Hepatocyte (in vitro differentiated cells): ENCODE measurements at regions not wholly inside any gene's neighbourhood (a gene's known extent, or its start where the extent isn't known, plus 50 kb on each side); places are given as distances from the start of the nearest gene placed in this dataset.

Source experiments
- DNase-seq: peaks from one replicate; pipeline ENCODE4 v3.0.0-alpha.2; 2016; ENCODE audit warnings: low spot score
- H2AFZ ChIP-seq: fragments of 200-600 bp; sonication (generic); 2 replicates; pipeline ENCODE4 v1.6.0; 2016; ENCODE audit warnings: antibody characterized with exemption, mild to moderate bottlenecking
- H3K27ac ChIP-seq: fragments of 200-600 bp; sonication (generic); 2 replicates; pipeline ENCODE4 v1.5.1; 2016; ENCODE audit warnings: mild to moderate bottlenecking
- H3K27me3 ChIP-seq: fragments of 200-600 bp; sonication (generic); 2 replicates; pipeline ENCODE4 v1.6.1; 2016
- H3K36me3 ChIP-seq: fragments of 200-600 bp; sonication (generic); replicated peaks from 2 replicates; pipeline ENCODE4 v1.5.1; 2016; ENCODE audit warnings: low read depth; ENCODE audit not compliant: insufficient read depth
- H3K4me1 ChIP-seq: fragments of 200-600 bp; sonication (generic); 2 replicates; pipeline ENCODE4 v1.5.1; 2016; ENCODE audit warnings: mild to moderate bottlenecking, moderate library complexity; ENCODE audit not compliant: insufficient read depth
- H3K4me2 ChIP-seq: fragments of 200-600 bp; sonication (generic); 2 replicates; pipeline ENCODE4 v1.6.0; 2016
- H3K4me3 ChIP-seq: fragments of 200-600 bp; sonication (generic); 2 replicates; pipeline ENCODE4 v1.5.1; 2016; ENCODE audit warnings: mild to moderate bottlenecking
- H3K79me2 ChIP-seq: fragments of 200-600 bp; sonication (generic); 2 replicates; pipeline ENCODE4 v1.6.0; 2017; ENCODE audit warnings: mild to moderate bottlenecking
- H3K9me2 ChIP-seq: fragments of 200-600 bp; sonication (generic); replicated peaks from 2 replicates; pipeline ENCODE4 v1.6.0; 2017; ENCODE audit warnings: mild to moderate bottlenecking; ENCODE audit not compliant: insufficient read depth
- H3K9me3 ChIP-seq: fragments of 200-600 bp; sonication (generic); 2 replicates; pipeline ENCODE4 v1.5.1; 2016; ENCODE audit warnings: low read depth, mild to moderate bottlenecking
- H4K20me1 ChIP-seq: fragments of 200-600 bp; sonication (generic); 2 replicates; pipeline ENCODE4 v1.6.0; 2016; ENCODE audit warnings: mild to moderate bottlenecking; ENCODE audit not compliant: insufficient read depth, poor library complexity, severe bottlenecking
- EZH2 ChIP-seq: fragments of 200-600 bp; sonication (generic); IDR thresholded peaks from 2 replicates; pipeline ENCODE4 v1.6.1; 2016; ENCODE audit warnings: antibody characterized with exemption, mild to moderate bottlenecking, borderline replicate concordance
- EZH2phosphoT487 ChIP-seq: fragments of 200-600 bp; sonication (generic); IDR thresholded peaks from one replicate; pipeline ENCODE4 v1.6.1; 2018; ENCODE audit warnings: antibody characterized with exemption, mild to moderate bottlenecking, low read depth, moderate library complexity; ENCODE audit not compliant: unreplicated experiment, severe bottlenecking
- WGBS: methylation state at CpG from one replicate; pipeline ENCODE4 v1.1.6; 2016; ENCODE audit warnings: low lambda C conversion rate; ENCODE audit errors: missing lambda C conversion rate; 5-methylcytosine and 5-hydroxymethylcytosine counted together
- TF ChIP-seq, protein P1 (sequence below): fragments of 200-600 bp; sonication (generic); IDR thresholded peaks from 2 replicates; pipeline ENCODE4 v1.5.1; 2016; ENCODE audit warnings: antibody characterized with exemption, mild to moderate bottlenecking; ENCODE audit not compliant: poor library complexity

DNA sequence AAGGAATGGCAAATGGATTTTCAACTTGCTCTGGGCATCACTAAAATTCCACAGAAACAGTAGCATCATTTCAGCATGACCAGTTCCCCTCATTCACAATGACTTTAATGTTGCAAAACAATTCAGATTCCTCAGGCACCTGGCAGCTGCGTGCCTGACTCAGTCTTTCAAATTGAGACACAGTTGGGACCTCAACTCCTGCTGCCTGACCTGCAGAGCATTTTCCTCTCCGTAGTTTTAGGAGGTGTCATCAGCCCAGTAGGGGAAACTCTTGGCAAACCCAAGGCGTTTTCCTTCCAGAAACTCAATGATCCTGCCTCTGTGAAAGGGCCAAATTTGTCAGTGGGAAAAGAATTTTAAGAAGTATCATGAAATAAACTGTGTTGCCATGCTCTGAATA, 388.9 kb downstream of the SPRY1 start:
- Histone ChIP-seq H3K9me2 (no peaks in the 10 kb centered on the region), H3K27ac (no peak overlapping the region), H3K36me3 (no peaks in the 10 kb centered on the region), H3K4me1 (no peaks in the 10 kb centered on the region), H3K27me3 (no peaks in the 10 kb centered on the region), H3K9me3 (no peaks in the 10 kb centered on the region), H3K79me2 (no peaks in the 10 kb centered on the region), H3K4me2 (no peak overlapping the region), H4K20me1 (no peaks in the 10 kb centered on the region), H2AFZ (no peak overlapping the region), H3K4me3 (no peak overlapping the region)
- no peak for DNase-seq
- TF ChIP-seq EZH2 (no peak), EZH2phosphoT487 (no peak)
- TF ChIP-seq, protein P1, sequence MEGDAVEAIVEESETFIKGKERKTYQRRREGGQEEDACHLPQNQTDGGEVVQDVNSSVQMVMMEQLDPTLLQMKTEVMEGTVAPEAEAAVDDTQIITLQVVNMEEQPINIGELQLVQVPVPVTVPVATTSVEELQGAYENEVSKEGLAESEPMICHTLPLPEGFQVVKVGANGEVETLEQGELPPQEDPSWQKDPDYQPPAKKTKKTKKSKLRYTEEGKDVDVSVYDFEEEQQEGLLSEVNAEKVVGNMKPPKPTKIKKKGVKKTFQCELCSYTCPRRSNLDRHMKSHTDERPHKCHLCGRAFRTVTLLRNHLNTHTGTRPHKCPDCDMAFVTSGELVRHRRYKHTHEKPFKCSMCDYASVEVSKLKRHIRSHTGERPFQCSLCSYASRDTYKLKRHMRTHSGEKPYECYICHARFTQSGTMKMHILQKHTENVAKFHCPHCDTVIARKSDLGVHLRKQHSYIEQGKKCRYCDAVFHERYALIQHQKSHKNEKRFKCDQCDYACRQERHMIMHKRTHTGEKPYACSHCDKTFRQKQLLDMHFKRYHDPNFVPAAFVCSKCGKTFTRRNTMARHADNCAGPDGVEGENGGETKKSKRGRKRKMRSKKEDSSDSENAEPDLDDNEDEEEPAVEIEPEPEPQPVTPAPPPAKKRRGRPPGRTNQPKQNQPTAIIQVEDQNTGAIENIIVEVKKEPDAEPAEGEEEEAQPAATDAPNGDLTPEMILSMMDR = no peak
- WGBS = 69% methylated on average over 3 of the region's 3 CpGs

DNA sequence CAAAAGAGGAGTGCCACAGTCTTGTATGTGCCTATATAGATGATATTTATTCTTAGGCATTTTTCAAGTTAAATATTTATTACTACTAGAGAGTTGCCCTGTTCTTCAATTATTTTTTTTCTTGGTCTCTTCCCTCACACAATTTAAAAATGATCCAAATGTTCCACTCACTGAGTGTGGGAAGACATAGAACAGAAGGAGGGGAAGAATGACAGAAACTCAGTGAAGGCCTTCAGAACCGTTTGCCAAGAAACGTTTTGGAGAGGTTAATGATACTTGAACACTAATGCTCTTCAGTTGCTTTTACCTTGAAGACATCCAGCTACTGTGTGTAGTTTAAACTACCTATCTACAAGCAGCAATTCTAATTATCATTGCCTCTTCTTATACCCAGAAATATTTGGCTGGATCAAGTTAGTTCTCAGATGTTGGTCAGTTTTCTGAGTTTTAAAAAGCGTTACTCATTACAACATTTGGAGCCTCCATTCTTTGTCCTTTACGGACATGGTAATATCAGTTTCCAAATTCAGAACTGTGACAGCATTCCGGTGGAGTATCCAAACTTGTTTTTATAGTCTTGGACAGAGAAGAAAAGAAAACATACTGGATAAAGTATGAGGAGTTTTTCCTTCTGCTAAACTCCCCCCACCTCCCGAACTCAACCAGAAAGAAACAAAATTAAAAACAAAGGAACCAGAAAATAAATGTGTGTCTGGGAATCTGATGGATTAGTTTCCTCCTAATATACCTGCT, 389.7 kb downstream of the SPRY1 start:
- TF ChIP-seq, protein P1 = no peak
- TF ChIP-seq EZH2 (no peak), EZH2phosphoT487 (no peak)
- Histone ChIP-seq H3K27me3 (no peaks in the 10 kb centered on the region), H2AFZ (no peak overlapping the region), H3K36me3 (no peaks in the 10 kb centered on the region), H3K4me3 (no peak overlapping the region), H3K4me2 (no peak overlapping the region), H3K27ac (peak overlapping the region; percentile 8), H3K4me1 (no peaks in the 10 kb centered on the region), H4K20me1 (no peaks in the 10 kb centered on the region), H3K79me2 (no peaks in the 10 kb centered on the region), H3K9me3 (no peaks in the 10 kb centered on the region), H3K9me2 (no peaks in the 10 kb centered on the region)
- WGBS = 80% methylated on average over 6 of the region's 6 CpGs
- no peak for DNase-seq

DNA sequence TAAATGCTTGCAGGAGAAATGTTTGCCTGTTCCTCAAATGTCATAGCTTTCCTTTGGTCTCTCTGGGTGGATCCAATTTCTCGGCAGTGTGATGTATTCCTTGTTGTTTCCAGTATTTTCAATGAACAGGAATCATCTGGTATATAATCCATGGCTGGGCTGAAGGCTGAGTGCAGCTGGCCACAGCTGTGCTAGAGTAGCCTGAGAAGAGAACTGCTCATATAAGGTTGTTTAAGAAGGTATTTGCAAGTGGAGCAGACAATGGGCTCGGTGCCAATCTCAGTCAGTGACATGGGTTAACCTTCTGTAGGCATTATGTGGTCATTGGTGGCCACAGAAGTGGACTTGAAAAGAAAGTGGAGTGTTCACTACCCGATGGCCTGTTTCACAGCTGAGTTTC, 390.3 kb downstream of the SPRY1 start:
- H3K27ac ChIP-seq = peak overlapping the region; percentile 8
- no peak overlapping the region for H3K4me2 ChIP-seq
- H2AFZ ChIP-seq = no peak overlapping the region
- H3K9me3 ChIP-seq = no peaks in the 10 kb centered on the region
- TF ChIP-seq EZH2 (no peak), EZH2phosphoT487 (no peak)
- TF ChIP-seq, protein P1 = no peak
- H3K4me1 ChIP-seq = no peaks in the 10 kb centered on the region
- H3K27me3 ChIP-seq = no peaks in the 10 kb centered on the region
- no peaks in the 10 kb centered on the region for H4K20me1 ChIP-seq
- WGBS = 78% methylated on average over 3 of the region's 3 CpGs
- H3K36me3 ChIP-seq = no peaks in the 10 kb centered on the region
- no peak overlapping the region for H3K4me3 ChIP-seq
- DNase-seq = peak; percentile 10
- H3K9me2 ChIP-seq = no peaks in the 10 kb centered on the region
- H3K79me2 ChIP-seq = no peaks in the 10 kb centered on the region
